Mesothelial cell of epicardium (in vitro differentiated cells): ENCODE measurements at regions not wholly inside any gene's neighbourhood (a gene's known extent, or its start where the extent isn't known, plus 50 kb on each side); places are given as distances from the start of the nearest gene placed in this dataset.

Experiments
- DNase-seq, 2 experiments: peaks; one replicate each; pipeline ENCODE4 v3.0.0; 2021; ENCODE audit warnings: low spot score in 2 of 2; ENCODE audit not compliant: unreplicated experiment in 2 of 2
- H3K27ac Mint-ChIP-seq: 2 replicates; pipeline ENCODE4 v1.8.0; 2021; ENCODE audit warnings: mixed read lengths
- H3K27me3 Mint-ChIP-seq: 2 replicates; pipeline ENCODE4 v1.8.0; 2021; ENCODE audit warnings: low read depth, mixed read lengths
- H3K36me3 Mint-ChIP-seq: 2 replicates; pipeline ENCODE4 v1.8.0; 2021; ENCODE audit warnings: mixed read lengths
- H3K4me1 Mint-ChIP-seq: 2 replicates; pipeline ENCODE4 v1.8.0; 2021; ENCODE audit warnings: mixed read lengths
- H3K4me3 Mint-ChIP-seq: 2 replicates; pipeline ENCODE4 v1.8.0; 2021; ENCODE audit warnings: mild to moderate bottlenecking, moderate library complexity, mixed read lengths
- H3K9me3 Mint-ChIP-seq: 2 replicates; pipeline ENCODE4 v1.8.0; 2021; ENCODE audit warnings: mixed read lengths
- CTCF ChIP-seq: fragments of 200-600 bp; sonication (generic); IDR thresholded peaks from one replicate; pipeline ENCODE4 v1.5.0; 2021; ENCODE audit warnings: antibody characterized with exemption; ENCODE audit not compliant: unreplicated experiment

GRCh38 chr1:199868777-199869176 lies 158.7 kb upstream of the NR5A2 start:
- Mint-ChIP-seq H3K27me3 (no peaks in the 10 kb centered on the region), H3K36me3 (no peaks in the 10 kb centered on the region), H3K4me1 (no peaks in the 10 kb centered on the region), H3K9me3 (no peaks in the 10 kb centered on the region), H3K27ac (no peak overlapping the region), H3K4me3 (no peak overlapping the region)
- no peak for TF ChIP-seq CTCF
- no peak for DNase-seq

- H3K9me3 Mint-ChIP-seq: peaks cover 4% of the 10 kb centered on the region
- no peak for TF ChIP-seq CTCF
- H3K27me3 Mint-ChIP-seq: no peaks in the 10 kb centered on the region
- no peaks in the 10 kb centered on the region for H3K4me1 Mint-ChIP-seq
- H3K27ac Mint-ChIP-seq: no peak overlapping the region
- no peaks in the 10 kb centered on the region for H3K36me3 Mint-ChIP-seq
- no peak overlapping the region for H3K4me3 Mint-ChIP-seq
- no peak for DNase-seq
Observed at GRCh38 chr1:199875337-199875736, 152.2 kb upstream of the NR5A2 start.

GRCh38 chr1:199875856-199876255 lies 151.7 kb upstream of the NR5A2 start:
- no peaks in the 10 kb centered on the region for H3K4me1 Mint-ChIP-seq
- no peaks in the 10 kb centered on the region for H3K27me3 Mint-ChIP-seq
- no peak for TF ChIP-seq CTCF
- H3K4me3 Mint-ChIP-seq: no peak overlapping the region
- DNase-seq: no peak
- no peak overlapping the region for H3K27ac Mint-ChIP-seq
- H3K36me3 Mint-ChIP-seq: no peaks in the 10 kb centered on the region
- peaks cover 4% of the 10 kb centered on the region for H3K9me3 Mint-ChIP-seq

- H3K4me3 Mint-ChIP-seq: no peak overlapping the region
- H3K4me1 Mint-ChIP-seq: no peaks in the 10 kb centered on the region
- H3K36me3 Mint-ChIP-seq: no peaks in the 10 kb centered on the region
- DNase-seq: no peak
- H3K27me3 Mint-ChIP-seq: no peaks in the 10 kb centered on the region
- H3K9me3 Mint-ChIP-seq: peaks cover 4% of the 10 kb centered on the region
- no peak for TF ChIP-seq CTCF
- H3K27ac Mint-ChIP-seq: no peak overlapping the region
Observed at GRCh38 chr1:199877526-199878384, 149.8 kb upstream of the NR5A2 start.

GRCh38 chr1:199878823-199879222 lies 148.7 kb upstream of the NR5A2 start:
- no peak overlapping the region for H3K27ac Mint-ChIP-seq
- H3K36me3 Mint-ChIP-seq: no peaks in the 10 kb centered on the region
- H3K9me3 Mint-ChIP-seq: peaks cover 4% of the 10 kb centered on the region
- no peak for TF ChIP-seq CTCF
- no peaks in the 10 kb centered on the region for H3K4me1 Mint-ChIP-seq
- no peak overlapping the region for H3K4me3 Mint-ChIP-seq
- H3K27me3 Mint-ChIP-seq: peaks cover 4% of the 10 kb centered on the region
- no peak for DNase-seq
